GM12875 (cell line): ENCODE measurements at regions not wholly inside any gene's neighbourhood (a gene's known extent, or its start where the extent isn't known, plus 50 kb on each side); places are given as distances from the start of the nearest gene placed in this dataset.

Source experiments
- H3K4me3 ChIP-seq: one replicate; pipeline ENCODE4 v1.5.1; 2011; ENCODE audit warnings: low read depth, low read length, control low read depth
- CTCF ChIP-seq: IDR thresholded peaks from 2 replicates; pipeline ENCODE4 v1.5.1; 2011; ENCODE audit warnings: low read depth, mild to moderate bottlenecking, control low read depth, inconsistent platforms, low read length, moderate library complexity, borderline replicate concordance; ENCODE audit not compliant: insufficient read depth

- H3K4me3 ChIP-seq: no peak overlapping the region
- TF ChIP-seq CTCF: no peak
Measured at GRCh38 chr5:27652505-27652904, 614.1 kb upstream of the CDH9 start.

- no peak for TF ChIP-seq CTCF
- no peak overlapping the region for H3K4me3 ChIP-seq
Measured at GRCh38 chr5:27639005-27639612, 600.7 kb upstream of the CDH9 start.

GRCh38 chr5:27619982-27620381 lies 581.6 kb upstream of the CDH9 start:
- H3K4me3 ChIP-seq: no peak overlapping the region
- TF ChIP-seq CTCF: no peak

- no peak for TF ChIP-seq CTCF
- no peak overlapping the region for H3K4me3 ChIP-seq
Measured at GRCh38 chr5:27612161-27612560, 573.8 kb upstream of the CDH9 start.

GRCh38 chr5:27608992-27609391 lies 570.6 kb upstream of the CDH9 start:
- TF ChIP-seq CTCF: no peak
- H3K4me3 ChIP-seq: no peak overlapping the region

GRCh38 chr5:27598576-27598975 lies 560.2 kb upstream of the CDH9 start:
- no peak for TF ChIP-seq CTCF
- H3K4me3 ChIP-seq: no peak overlapping the region

- no peak overlapping the region for H3K4me3 ChIP-seq
- TF ChIP-seq CTCF: no peak
Measured at GRCh38 chr5:27594141-27594540, 555.8 kb upstream of the CDH9 start.
